NCI-H1092 treated with DMSO at 0.1 percent for 48 hours (cell line): ENCODE measurements at regions not wholly inside any gene's neighbourhood (a gene's known extent, or its start where the extent isn't known, plus 50 kb on each side); places are given as distances from the start of the nearest gene placed in this dataset.
"Not testable (repeated sequence)": the region's sequence is repeated elsewhere in the genome, so short reads cannot be mapped to it uniquely, and the experiment has no call there.

Experiments
- DNase-seq: peaks from one replicate; lab custom pipeline; 2025; lab: John Stamatoyannopoulos, UW

DNA sequence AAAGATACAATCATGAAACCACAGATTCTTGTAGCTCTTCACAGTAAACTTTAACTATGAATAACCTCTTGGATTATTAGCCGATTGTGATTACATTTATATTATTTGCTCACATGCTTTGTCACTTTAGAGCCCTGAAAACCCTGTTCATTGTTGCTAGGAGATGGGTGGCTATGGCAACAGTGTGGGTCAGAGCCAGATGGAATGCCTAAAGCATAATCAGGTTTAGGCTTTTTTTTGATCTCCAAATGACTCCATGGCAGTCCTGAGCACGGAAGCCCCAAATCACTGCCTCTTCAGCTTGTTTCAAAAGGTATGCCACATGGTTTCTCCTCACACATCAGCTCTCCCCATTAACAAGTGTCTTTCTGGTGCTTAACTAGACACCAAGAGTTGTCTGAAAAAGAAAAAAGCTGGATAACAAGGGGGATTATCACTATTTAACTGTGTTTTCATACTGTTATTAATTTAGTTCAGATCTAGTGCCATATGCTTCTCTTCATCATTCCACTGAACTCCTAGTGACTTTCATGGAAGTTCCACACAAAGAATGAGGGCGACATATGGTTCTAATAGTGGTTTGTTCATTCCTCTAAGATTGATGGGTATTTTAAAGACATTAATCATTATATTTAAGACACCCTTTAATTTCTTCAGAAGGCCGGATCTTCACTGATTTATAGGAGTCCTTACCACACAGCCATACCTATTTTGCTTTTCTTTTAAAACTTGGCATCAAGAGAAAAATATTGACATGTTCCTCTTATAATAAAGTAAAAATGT lies 88.8 kb upstream of the PAM start:
- peak; percentile 57 for DNase-seq

GRCh38 chr5:102668220-102668932 lies 86.7 kb upstream of the PAM start:
- peak; percentile 80 for DNase-seq

GRCh38 chr5:102670224-102670836 lies 84.8 kb upstream of the PAM start:
- no peak for DNase-seq

GRCh38 chr5:102671033-102671734 lies 83.9 kb upstream of the PAM start:
- not testable (repeated sequence) for DNase-seq

DNA sequence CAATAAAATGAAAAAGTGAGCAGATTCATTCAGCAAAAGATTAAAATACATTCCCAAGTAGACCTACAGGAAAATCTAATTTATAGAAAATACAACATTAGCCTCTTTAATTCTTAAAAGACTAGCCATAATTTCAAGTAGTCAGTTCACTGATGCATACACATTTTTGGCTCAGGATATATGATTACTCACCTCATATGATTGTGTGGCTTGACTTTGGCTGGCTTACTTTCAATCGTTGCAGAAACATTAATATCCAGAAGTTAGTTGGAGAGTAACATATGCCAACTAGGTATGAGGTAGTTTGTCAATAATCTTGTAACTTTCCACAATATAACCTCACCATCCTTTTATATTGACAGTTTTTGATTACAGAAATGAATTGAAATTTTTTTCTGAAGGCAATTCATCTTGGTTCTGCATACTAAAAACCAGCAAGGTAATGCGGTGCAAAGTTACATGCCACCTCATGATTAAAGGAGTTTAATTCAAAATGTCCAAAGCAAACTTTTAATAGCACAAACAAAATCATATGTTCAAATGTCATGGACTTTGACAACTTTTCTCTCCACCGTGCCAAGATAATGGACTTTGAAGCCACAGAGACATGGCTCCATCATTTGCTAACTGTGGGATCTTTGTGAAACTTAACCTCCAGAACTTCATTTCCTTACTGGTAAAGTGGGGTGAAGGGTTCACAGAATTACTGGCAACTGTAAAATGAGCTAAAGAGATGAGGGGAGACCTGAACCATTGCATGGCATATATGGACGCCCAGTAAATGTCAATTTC lies 76.6 kb upstream of the PAM start:
- no peak for DNase-seq

DNA sequence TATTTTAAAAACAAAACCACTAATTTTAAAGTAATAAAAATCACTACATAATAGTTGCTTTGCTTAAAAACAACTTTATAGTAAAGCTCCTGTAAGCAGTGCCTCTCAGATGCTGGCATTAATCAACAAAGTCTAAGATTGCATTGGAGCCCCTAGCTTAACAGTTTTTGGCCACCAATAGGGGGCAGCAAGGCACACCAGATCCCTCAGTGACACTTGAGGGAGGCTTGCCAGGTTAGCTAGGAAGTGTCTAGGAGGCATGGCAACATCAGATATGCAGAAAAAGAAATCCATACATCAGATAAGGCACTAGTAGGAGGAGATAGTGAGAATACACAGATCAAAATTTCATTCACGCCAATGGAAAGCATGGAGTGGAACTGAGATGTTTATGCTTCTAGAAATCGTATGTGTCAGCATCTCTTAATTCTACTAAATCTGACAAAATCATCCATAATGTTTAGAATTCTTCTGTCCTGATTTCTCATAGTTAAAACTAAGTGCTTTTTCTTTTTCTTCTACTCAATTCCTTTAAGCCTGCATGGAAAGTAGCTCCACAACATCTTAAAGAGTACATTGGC lies 73.6 kb upstream of the PAM start:
- DNase-seq = peak; percentile 53

DNA sequence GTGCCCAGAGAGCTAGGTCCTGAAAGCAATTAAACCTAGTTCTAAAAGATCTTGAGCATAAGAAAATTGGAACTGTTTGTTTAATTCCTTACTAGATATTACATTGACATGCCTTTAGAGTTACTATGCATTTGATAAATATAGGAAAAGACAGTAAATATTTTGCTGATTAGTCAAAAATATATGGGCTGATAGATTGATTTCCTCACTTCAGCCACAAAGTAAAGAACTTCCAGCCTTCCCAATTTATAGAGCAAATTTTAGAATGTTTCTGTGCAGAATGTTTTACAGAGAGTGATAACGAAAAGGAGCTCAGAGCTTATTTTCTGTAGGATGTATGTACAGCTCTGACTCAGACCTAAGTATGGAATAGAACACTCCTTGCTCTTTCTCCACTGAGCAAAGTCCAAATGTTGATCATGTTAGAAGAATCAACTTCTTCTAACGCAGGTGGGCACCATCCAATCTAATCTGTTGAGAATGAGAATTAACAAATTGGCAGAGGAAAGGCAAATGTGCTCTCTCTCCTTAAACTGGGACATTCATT lies 72.9 kb upstream of the PAM start:
- no peak for DNase-seq

DNA sequence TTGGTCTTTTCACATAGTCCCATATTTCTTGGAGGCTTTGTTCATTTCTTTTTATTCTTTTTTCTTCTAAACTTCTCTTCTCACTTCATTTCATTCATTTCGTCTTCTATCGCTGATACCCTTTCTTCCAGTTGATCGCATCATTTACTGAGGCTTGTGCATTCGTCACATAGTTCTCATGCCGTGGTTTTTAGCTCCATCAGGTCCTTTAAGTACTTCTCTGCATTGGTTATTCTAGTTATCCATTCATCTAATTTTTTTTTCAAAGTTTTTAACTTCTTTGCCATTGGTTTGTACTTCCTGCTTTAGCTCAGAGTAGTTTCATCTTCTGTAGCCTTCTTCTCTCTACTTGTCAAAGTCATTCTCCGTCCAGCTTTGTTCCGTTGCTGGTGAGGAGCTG lies 67.0 kb upstream of the PAM start:
- DNase-seq = not testable (repeated sequence)

GRCh38 chr5:102688581-102689342 lies 66.3 kb upstream of the PAM start:
- not testable (repeated sequence) for DNase-seq

- DNase-seq = no peak
Measured at GRCh38 chr5:102690910-102691309, 64.2 kb upstream of the PAM start.

DNA sequence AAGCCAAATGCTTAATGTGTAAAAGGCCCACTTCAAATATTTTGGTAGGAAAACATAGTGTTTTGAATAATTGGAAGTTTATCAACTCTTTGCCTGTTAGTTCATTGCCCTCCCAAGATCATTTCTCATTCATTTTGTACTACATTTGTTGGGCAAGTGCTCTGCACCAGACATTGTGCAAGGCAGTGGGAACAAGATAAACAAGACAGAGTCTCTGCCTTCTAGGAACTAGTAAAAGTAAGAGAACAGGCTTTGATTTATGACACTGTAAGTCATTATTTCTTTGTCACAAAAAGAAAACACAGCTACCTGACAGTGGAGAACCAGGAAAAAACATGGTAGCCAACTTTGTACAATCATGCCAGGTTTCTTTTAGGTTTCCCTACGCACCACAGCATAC lies 63.7 kb upstream of the PAM start:
- DNase-seq = no peak

DNA sequence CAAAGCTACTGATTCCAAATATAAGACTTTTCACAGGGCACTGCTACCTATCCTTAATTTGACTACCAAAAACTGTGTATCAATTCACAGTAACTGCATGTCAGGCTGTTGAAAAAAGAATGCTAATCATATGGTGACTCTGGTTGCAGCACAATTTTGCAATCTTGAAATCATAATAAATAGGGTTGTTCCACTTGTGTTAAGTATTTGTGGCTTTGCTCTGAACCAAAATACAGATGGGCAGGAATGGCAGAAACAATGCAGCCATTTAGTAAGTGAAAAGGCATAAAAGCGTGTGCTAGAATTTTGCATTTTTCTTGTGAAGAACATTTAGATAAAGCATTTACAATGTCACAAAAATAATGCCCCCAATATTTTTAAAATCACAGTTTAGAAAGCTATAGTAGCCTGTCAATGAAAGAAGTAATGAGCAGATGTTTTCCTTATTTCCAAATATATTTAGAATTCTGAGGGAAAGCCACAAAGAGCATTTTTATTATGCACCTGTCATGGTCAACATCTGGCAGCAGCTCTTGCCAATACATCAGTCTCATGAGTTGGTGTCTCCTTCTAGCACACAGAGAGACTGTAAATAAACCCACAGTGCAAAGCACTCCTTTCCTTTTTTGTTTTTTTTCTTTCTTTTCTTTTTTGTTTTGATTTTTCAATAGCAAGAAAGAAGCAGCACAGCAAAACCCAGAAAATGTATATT lies 54.8 kb upstream of the PAM start:
- no peak for DNase-seq

GRCh38 chr5:102700916-102701315 lies 54.2 kb upstream of the PAM start:
- DNase-seq = no peak

DNA sequence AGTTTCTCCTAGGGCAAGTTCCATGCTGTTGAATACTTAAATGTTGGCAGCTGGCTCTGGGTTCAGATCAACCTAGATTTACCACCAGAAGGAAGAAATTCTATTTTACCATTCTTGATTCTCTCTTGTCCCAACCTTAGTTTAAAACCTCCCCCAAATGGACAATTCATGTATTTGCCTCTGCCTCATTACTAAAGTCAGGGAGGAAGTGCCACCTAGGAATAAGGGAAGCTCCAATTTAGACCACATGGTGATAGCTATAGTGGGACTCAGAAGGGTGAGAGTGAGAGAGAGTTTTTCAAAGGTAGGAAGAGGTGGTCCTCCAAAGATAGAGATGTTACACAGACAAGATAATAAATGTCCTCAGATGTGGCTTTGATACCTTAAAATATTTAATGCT lies 53.4 kb upstream of the PAM start:
- no peak for DNase-seq
